NCI-H2196 (cell line): ENCODE measurements at regions not wholly inside any gene's neighbourhood (a gene's known extent, or its start where the extent isn't known, plus 50 kb on each side); places are given as distances from the start of the nearest gene placed in this dataset.
"Not testable (repeated sequence)": the region's sequence is repeated elsewhere in the genome, so short reads cannot be mapped to it uniquely, and the experiment has no call there.

Experiments
- DNase-seq: peaks from one replicate; lab custom pipeline; 2025; ENCODE audit not compliant: unreplicated experiment; lab: John Stamatoyannopoulos, UW

DNA sequence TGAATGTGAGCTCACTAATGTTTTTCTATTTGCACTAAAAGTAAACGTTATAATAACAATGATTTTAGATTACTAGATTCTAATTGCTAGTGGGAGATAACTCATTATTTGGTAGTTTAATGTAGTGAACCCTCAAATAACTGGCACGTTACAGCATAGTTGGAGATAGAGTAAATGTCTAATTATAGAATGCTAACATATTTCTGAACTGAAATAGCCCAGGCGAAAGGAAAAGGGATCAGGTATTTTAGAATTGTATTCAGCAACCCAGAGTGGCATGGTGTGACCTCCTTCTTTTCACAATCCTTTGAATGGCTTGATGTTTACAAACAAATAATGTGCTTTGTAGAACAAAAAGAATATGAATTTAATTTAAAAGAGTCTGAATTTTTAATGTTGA lies 1221.2 kb downstream of the CDH8 start:
- no peak for DNase-seq

DNA sequence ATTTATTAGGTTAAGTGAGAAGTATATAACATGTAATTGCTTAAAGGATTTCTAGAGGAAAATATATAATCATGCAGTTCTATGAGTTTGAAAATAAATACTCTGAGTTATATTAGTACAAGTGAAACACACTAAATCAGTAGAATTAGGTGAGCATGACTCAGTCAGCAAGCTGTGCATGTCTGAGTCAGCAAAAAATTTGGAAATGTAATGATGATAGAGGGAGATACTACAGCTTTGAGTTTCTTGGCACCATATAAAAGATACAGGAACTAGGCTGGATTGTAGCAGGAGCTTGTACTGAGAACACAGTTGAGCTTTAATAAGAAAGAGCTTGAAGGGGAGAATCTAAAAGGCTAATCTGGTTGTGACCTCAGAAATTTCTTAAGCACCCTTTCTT lies 1224.6 kb downstream of the CDH8 start:
- no peak for DNase-seq

DNA sequence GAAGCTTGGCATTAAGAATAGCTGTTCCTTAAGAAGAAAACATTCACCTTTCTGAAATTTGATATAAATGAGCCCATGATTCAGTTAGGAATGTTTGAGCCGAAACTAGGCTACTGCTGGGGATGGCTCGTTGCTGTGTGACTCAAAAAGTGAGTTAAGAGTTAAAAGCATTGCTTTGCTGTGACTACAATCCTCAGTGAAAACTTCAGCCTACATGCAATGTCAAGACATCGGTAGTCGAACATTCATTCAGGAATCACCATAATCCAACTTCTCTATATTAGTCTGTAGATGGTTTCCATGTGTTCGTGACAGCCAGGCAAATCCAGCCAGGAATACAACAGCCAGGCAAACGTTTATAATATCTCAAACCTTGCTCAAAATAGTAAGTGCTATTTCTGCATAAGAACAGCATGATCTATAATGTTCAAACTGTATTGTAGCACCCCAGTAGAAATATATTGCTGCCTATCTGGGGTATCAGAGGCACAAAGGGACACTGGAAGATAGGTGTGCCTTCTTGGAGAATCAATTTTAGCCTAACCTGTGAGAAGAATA lies 1225.1 kb downstream of the CDH8 start:
- DNase-seq: no peak

DNA sequence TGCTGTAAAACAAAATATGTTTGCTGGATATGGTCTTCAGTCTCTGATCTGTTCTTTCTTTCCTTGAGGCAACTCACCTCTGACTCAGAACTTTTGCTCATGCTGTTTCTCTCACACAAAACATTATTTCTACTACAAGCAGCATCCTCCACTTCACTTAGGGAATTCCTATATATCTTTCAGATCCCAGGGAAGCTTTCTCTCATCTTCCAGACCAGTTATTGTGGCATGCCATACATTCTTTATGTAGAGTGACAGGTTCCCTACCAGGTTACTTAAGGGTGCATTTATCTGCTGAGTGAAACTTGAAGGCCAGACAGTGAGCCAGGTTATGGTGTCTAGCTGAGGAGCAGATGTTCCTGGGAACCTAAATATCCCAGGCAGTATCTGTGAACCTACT lies 1226.0 kb downstream of the CDH8 start:
- no peak for DNase-seq

DNA sequence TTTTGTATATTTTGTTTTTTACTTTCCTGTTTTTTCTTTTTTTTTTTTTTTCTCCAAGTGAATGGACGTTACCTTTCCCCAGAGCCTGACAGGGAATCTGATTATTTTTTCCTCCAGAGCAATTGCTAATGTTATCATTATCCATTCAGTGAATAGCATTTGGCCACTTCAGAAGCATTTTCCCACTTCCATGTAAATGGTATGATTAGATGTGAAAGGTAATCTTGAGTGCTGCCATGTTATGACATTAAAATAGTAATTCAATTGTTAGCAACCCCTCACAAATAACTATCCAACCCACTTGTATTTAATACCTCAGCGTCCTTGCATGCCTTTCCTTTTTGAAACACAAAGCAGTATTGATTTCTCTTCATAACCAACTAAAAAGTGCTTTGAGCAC lies 1243.8 kb downstream of the CDH8 start:
- DNase-seq: no peak

DNA sequence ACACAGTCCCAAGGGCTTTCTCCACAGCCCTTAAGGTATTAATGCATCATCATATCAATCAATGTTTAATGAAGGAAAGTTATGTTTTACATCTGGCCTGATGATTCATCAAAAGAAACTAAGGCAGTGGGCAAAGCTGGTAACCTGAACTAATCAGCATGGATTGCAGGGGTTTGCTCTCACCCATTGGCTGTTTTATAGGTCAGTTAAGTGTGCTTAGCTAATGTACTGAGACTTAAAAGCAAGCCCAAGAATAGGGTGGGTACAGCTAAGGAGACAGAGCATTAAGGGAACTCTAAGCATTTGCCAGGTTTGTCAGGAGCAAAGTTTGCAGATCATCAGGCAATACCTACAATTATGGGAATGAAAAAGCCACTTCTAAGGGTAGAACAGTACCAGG lies 1247.6 kb downstream of the CDH8 start:
- DNase-seq: no peak

DNA sequence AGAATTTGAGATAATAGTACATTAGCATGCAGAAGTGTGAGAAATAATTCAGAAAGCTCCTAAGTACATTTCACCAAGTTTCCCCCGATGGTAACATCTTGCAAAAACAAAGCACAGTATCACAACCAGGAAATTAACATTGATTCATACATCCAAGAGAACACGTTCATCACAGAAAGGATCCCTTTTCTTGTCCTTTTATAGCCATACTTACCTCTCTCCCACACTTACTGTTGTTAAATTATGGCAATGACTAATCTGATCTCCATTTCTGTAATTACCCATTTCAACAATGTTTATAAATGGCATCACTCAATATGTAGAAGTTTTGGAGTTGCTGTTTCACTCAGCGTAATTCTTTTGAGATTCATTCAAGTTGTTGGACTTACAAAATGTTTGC lies 1260.0 kb downstream of the CDH8 start:
- DNase-seq: no peak

DNA sequence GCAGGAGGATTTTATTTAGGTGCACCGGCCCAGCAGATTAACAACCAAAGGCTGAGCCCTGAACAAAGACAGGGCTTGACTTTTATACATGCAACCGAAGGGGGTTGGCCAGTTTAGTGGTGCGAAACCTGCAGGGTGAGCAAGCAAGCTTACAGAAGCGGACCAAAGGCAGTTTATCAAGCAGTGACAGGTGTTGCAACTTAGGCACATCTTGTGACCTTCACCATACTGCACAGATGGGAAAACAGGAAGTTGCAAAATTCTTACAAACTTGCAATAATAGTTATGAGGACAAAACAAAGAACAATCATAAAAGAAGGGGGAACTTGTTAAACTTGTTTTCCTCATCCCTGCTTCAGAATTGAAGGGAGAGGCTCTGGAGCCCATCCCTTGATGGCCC lies 1265.1 kb downstream of the CDH8 start:
- no peak for DNase-seq

DNA sequence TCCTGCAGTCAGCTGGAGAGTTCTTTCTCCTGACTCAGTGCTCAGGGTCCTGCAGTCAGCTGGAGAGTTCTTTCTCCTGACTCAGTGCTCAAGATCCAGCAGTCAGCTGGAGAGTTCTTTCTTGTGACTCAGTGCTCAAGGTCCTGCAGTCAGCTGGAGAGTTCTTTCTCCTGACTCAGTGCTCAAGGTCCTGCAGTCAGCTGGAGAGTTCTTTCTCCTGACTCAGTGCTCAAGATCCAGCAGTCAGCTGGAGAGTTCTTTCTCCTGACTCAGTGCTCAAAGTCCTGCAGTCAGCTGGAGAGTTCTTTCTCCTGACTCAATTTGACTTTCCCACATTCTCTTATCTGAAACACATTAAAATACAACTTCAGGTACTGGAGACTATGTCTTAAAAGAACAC lies 1265.9 kb downstream of the CDH8 start:
- DNase-seq: not testable (repeated sequence)

DNA sequence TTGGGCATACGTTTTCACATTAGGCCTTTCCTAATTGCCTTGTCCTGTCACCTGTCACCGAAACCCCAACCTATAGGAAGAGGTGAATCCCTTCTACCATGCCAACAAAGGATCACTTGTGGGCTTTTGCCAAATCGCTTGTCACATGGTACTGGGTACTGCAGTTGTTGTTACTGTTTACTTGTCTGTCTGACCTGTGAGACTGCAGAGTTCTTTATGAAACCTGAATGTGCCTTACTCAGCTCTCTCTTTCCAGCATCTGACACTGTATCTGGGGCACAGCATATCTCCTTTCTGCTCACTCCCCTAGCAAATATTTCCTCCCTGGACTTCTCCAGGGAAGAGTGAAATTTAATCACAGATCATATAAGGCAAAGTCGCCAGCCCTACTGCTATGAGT lies 1272.4 kb downstream of the CDH8 start:
- DNase-seq: no peak

DNA sequence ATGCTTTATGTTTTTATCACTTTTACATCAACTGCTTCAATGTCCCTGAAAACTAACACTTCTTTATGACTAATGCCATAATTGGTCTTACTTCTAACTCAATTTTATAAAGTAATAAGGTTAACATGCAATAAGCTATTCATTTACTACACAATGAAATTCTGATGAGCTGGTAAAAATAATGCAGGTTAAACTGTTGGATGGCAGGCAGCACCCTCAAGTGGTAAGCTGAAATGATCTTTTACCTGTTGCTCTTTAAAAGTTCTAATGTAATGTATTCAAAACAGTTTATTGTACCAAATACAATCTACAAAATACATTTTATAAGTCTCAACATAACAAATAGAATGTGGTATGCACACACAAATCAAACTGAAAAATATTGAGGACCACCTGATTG lies 1280.3 kb downstream of the CDH8 start:
- no peak for DNase-seq

DNA sequence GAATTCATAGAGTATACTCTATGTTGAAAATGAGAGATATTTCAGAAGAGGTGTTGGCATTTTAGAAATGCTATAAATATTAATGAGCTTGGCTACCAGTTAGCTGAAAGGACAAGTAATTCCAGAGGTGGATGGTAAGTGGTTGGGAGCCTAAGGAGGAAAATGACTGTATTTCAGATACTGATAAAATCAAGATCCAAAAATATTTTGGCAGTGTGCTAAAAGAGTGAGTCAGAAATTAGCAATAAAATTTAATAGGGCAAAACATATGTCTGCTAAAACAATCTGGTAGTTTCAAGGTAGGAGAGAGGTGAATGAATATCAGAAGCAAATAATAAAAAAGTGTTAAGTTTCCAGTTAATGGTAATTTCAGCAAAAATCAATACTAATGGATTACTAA lies 1287.9 kb downstream of the CDH8 start:
- no peak for DNase-seq

DNA sequence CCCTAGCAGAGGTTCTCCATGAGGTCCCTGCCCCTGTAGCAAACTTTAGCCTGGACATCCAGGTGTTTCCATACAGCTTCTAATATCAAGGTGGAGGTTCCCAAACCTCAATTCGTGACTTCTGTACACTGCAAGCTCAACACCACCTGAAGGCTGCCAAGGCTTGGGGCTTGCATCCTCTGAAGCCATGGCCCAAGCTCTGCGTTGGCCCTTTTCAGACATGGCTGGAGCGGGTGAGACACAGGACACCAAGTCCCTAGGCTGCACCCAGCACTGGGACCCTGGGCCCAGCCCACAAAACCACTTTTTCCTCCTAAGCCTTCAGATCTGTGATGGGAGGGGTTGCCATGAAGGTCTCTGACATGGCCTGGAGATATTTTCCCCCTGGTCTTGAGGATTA lies 1292.0 kb downstream of the CDH8 start:
- no peak for DNase-seq

DNA sequence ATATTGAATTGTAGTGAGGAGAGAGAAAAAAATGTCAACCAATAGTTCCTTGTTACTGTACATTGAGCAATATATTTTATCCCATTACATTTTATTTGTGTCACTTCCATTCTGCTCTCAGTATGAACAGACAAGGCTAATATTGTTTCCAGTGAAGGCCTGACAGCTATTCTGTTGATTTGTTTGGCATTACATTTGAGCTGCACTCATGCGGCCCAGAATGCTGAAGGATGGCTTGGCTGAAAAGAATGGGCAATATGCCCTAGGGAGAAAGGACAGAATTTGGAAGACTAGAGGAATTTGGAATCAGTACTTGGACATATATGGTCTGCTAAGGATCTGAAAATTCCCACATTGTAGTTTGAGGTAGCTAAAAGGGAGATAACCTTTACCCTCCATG lies 1294.4 kb downstream of the CDH8 start:
- no peak for DNase-seq

DNA sequence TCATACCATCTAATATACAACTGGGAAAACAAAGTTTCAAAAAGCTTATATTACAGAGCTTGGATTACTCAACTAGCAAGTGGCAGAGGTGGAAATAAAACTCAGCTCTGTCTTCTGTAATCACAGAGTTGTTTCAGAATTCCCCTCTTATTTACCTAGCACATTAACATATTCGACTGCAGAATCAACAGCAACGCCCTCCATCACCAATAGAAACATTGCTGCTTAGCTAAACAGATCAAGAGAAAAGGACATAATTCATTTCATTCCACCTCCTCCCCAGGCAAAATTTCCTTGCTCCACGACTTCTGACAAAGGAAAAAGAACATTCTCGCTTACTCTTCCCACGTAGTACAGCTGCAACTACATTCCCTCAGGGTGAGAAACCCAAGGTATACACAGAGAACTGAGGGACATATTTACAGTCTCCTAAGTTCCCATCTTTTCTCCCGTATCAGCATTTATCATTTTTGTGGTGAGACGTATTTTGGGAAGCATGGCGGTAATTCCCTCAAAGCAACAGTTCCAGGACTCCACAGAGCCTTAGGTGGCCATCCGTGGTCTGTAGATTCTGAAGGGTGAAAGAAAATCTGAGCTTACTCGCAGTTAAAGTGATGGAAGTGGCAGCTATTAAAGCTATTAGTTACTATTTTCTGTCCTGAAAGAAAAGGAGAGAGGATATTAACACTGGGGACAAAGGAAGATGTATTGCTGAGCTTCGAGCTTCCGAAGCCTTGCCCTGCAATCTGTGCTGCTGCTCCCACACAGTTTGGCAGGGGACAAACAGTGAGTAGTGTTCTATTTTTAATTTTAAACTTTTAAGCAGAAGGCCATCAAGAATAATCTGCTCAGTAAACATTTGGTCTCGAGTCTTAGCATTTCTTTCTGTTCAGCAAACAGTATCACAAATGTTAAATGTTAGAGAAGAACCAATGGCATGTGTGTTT lies 1296.2 kb downstream of the CDH8 start:
- no peak for DNase-seq

DNA sequence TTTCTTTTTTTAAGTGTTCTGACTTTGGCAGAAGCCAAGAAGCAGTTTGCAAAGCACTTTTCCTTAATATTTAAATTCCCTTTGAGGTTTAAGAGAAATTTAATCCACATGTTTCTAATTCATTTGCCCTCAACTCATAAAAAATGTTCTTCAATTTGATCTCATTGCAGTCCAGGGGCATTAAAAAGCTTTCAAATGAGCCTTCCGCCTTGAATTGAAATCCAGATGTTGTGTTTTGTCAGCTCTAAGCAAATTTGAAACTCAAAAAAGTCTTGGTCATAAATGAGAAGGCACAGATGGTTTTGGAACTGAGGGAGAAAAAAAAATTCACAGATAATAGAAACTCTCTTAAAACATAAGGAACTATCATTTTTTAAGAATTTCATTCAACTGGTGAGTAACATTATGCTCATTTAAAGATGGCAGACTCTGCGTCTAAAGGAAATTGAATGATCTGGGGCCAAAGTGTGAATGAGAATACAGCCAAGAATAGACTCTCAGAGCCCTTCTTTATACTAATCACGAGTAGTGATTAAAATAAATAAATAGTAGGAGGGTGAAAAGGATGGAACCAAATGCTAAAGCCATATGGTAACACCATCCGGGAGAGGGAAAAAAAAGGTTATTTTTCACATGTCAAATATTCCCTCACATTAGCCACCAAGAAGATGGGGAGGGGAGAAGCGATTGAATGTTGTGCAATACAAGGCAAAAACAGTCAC lies 1304.7 kb downstream of the CDH8 start:
- no peak for DNase-seq

DNA sequence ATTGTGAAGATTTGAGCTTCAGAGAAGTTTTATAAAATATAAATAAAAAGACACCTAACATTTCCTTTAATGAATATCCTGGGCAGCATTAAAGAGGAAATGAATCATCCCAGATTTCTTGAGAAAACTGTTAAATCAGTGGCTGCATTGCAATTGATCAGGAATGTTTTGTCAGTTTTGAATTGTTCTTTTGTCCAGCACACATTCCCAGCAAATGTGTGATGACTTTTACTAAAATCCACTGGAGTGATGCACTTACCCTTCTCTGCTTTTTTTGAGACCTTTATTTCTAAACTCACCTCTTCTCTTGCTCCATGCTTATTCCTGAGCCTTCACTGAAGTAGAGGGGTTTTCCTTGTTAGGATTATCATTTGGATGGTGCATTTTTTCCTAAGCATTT lies 1307.2 kb downstream of the CDH8 start:
- no peak for DNase-seq

DNA sequence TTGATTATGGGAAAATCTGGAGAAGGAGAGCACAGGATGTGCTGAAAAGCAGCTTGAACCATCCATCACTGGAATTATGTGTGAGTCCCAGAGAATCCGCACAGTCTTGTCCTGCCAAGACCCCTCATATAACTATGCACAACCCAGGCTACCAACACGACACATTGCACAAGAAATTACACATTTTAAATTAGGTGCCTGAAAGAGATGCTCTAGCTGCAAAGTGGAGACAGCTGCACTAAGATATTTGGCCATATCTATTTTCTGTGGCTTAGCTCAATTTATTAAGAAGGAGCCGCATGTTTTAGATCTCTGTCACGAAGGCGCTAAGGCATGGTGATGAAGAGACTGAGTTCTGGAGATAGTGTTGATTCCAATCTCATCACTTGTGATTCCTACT lies 1308.4 kb downstream of the CDH8 start:
- no peak for DNase-seq

DNA sequence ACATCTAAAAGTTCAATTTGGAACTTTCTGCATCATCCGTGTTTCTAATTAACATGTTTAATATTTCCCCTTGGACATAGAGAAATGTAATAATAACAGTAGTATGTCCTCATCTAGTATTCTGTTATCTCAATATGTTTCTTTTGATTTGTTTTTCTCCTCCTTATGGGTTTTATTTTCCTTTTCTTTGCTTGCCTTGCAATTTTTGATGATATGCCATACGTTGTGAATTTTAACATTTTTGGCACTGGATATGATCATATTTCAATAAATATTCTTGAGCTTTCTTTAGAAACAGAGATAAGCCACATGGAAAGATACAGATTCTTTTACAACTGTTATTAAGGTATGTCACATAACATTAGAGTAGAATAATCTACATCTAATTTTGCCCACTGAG lies 1316.2 kb downstream of the CDH8 start:
- DNase-seq: no peak

DNA sequence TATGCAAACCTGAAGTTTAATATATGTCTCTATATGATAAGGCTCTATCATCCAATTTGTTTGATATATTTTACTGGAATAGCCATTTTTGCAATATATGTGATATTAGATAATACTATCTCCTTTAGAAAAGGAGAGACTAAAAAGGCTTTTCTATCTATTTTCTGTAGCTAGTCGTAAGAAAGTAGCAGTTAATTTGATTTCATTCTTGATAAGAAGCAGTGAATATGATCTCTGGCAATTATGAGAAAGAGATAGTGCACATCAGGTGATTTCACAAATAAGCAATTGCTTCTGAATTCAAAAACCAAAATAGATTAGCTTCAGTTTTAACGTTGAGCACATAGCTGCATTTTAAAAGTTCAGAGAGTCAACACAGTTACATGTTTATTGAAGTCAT lies 1318.4 kb downstream of the CDH8 start:
- no peak for DNase-seq

DNA sequence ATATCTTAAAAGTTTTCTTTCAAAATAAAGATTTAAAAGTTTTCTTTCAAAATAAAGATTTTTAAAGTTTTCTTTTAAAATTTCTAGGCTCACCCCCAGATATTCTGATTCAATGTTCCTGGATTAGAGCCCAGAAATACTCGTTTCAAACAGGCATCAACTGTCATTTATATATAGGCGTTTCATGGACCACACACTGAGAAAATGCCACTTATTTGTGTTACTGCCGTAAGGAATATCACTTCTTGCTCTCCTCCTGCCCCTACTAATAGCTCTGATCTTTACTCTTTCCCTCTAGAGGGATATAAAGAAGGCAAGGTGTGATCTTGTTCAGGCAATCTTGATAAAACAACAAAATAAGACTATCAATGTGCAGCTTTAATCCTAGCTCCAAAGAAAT lies 1324.1 kb downstream of the CDH8 start:
- DNase-seq: no peak

DNA sequence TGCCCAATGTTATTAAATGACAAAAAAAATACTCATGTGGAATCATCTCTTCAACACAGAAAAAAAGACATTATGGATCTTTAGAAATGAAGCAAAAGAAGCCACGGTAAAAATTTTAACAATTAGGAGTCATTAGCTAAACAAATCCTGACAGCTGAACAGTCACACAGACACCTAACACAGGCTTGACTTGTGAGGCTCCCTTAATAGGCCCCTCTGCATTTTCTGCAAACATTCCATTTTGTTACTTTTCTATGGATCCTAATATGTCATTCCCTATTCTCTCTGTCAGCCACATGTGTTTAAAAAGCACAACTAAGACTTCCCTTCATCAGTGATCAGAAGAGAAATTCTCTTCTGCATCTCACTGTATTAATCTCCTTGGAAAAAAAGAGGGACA lies 1331.5 kb downstream of the CDH8 start:
- no peak for DNase-seq
